HG02571 (cell line): ENCODE measurements at regions not wholly inside any gene's neighbourhood (a gene's known extent, or its start where the extent isn't known, plus 50 kb on each side); places are given as distances from the start of the nearest gene placed in this dataset.
A peak's percentile ranks its signal among the peaks of the same experiment; 100 is the strongest.
"Not testable (repeated sequence)": the region's sequence is repeated elsewhere in the genome, so short reads cannot be mapped to it uniquely, and the experiment has no call there.

Experiments used
- ATAC-seq: cut with Tn5 transposase; IDR thresholded peaks from one replicate; pipeline ENCODE4 v1.9.1; 2021; ENCODE audit warnings: mild to moderate bottlenecking, moderate library complexity; ENCODE audit not compliant: unreplicated experiment

- ATAC-seq = not testable (repeated sequence)
These were observed 227.5 kb upstream of the PRDM1 start for GRCh38 chr6:105858639-105859038.

- no peak for ATAC-seq
These were observed 230.7 kb upstream of the PRDM1 start for GRCh38 chr6:105855433-105855832.

- not testable (repeated sequence) for ATAC-seq
These were observed 232.2 kb upstream of the PRDM1 start for GRCh38 chr6:105853979-105854378.

GRCh38 chr6:105851606-105852005 is 234.5 kb upstream of the PRDM1 start:
- no peak for ATAC-seq

GRCh38 chr6:105851113-105851580 is 235.0 kb upstream of the PRDM1 start:
- ATAC-seq = no peak

GRCh38 chr6:105850261-105851112 is 235.6 kb upstream of the PRDM1 start:
- ATAC-seq = no peak

GRCh38 chr6:105849746-105850145 is 236.4 kb upstream of the PRDM1 start:
- ATAC-seq = no peak

GRCh38 chr6:105847433-105847832 is 238.7 kb upstream of the PRDM1 start:
- no peak for ATAC-seq

- ATAC-seq = no peak
These were observed 241.8 kb upstream of the PRDM1 start for GRCh38 chr6:105844275-105844883.

- ATAC-seq = no peak
These were observed 246.9 kb upstream of the PRDM1 start for GRCh38 chr6:105839266-105839665.

GRCh38 chr6:105838171-105838570 is 248.0 kb upstream of the PRDM1 start:
- no peak for ATAC-seq

GRCh38 chr6:105836889-105837288 is 249.2 kb upstream of the PRDM1 start:
- ATAC-seq = no peak

- ATAC-seq = no peak
These were observed 249.8 kb upstream of the PRDM1 start for GRCh38 chr6:105836379-105836778.

- ATAC-seq = no peak
These were observed 250.8 kb upstream of the PRDM1 start for GRCh38 chr6:105835373-105835772.

GRCh38 chr6:105833959-105834947 is 251.9 kb upstream of the PRDM1 start:
- no peak for ATAC-seq

- ATAC-seq = no peak
These were observed 253.8 kb upstream of the PRDM1 start for GRCh38 chr6:105832313-105832761.

GRCh38 chr6:105831311-105832097 is 254.6 kb upstream of the PRDM1 start:
- no peak for ATAC-seq

- ATAC-seq = no peak
These were observed 260.9 kb upstream of the PRDM1 start for GRCh38 chr6:105825210-105825609.

GRCh38 chr6:105824732-105825131 is 261.4 kb upstream of the PRDM1 start:
- peak; percentile 63 for ATAC-seq

GRCh38 chr6:105821777-105822176 is 264.4 kb upstream of the PRDM1 start:
- no peak for ATAC-seq
